NCI-H748 (cell line): ENCODE measurements at regions not wholly inside any gene's neighbourhood (a gene's known extent, or its start where the extent isn't known, plus 50 kb on each side); places are given as distances from the start of the nearest gene placed in this dataset.

Experiments used
- DNase-seq: peaks from one replicate; lab custom pipeline; 2025; ENCODE audit not compliant: unreplicated experiment; lab: John Stamatoyannopoulos, UW

DNA sequence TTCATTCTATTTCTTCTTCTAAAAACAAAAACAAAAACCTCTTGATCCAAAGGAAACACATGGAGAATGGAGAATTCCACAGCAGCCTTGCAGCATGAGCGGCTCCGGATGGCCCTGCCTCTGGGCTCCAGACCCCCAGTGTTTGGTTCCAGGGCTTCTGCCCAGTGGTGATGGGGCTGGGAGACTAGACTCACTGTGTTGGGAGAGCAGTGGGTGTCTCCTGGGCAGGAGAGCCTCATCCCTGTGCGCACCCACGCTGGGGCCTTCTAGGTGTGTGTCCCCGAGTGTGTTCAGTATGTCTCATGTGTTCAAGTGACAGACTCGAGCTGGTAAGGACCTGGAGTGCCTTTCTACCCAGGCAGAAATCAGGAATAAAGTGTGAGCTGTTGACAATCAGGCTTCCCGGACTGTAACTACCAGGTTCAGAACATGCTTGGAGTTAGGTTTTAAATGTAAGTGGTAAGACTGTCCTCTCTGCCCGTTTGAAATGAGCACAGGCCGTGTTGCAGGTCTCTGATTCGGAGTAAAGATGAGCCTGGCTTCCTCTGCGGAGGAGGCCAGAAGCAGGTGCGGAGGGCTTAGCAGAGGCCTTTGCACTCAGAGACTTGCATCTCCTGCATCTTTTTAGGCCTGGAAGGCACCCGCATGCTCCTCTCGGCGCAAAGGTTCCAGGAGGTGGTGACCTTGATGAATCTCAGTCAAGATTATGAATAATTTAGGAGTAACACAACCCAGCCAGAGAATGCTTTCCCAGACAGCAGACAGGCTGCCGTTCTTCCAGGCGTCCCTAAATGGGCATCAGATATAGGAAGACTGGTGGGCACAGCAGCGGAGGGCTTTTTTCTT is 253.6 kb downstream of the CDH26 start:
- DNase-seq, result no peak

DNA sequence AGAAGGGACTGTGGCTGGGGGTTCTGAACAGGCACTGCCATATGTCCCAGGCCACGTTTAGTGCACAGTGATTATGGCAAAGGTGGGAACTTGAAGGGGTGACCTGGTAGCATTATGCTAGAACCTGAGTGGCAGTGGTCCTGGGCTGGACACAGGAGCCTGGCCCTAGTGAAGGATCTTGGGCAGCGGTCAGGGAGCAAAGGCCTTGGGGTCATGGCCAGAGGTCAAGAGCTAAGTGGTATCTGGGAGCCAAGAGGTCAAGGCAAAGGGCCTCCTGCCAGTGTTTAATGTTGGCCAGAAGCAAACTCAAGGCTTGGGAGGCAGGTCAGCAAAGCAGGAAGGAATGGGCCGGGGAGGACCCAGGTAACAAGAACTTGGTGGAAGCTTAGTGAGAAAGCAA is 254.5 kb downstream of the CDH26 start:
- no peak for DNase-seq

DNA sequence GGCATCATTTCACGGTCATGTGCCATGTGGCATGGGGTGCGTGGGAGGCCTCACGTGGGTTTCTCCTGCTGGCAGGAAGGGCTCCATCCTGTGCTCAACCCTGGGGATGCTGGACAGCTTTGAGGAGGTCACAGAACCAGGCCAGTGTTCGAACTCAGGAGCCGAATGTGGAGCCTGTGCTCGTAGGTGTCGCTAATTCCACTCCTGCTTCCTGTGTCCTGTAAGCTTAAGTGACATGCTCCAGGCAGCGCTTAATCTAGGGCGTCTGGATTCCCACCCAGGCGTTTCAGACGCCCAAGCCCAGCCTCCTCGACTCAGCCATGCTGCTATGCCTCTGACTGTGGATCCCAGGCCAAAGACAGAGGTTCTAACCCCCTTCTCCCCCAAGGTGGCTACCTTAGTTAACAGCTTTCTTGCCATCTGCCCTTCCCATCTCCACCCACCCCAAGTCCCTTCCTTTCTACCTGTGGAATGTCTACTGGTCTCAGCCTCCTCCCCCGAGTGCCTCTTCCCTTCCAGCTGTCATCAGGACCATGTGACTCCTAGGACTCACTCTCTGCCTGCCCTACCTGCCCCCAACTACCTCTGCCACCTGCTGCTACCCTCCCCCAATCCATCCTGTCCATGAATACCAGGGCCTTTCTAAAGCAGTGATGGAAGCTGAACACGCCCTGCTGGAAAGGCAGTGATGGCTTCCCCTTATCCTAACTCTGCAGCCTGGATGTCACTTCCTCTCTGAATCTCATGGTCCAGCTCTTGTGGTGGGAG is 255.1 kb downstream of the CDH26 start:
- DNase-seq, result no peak

DNA sequence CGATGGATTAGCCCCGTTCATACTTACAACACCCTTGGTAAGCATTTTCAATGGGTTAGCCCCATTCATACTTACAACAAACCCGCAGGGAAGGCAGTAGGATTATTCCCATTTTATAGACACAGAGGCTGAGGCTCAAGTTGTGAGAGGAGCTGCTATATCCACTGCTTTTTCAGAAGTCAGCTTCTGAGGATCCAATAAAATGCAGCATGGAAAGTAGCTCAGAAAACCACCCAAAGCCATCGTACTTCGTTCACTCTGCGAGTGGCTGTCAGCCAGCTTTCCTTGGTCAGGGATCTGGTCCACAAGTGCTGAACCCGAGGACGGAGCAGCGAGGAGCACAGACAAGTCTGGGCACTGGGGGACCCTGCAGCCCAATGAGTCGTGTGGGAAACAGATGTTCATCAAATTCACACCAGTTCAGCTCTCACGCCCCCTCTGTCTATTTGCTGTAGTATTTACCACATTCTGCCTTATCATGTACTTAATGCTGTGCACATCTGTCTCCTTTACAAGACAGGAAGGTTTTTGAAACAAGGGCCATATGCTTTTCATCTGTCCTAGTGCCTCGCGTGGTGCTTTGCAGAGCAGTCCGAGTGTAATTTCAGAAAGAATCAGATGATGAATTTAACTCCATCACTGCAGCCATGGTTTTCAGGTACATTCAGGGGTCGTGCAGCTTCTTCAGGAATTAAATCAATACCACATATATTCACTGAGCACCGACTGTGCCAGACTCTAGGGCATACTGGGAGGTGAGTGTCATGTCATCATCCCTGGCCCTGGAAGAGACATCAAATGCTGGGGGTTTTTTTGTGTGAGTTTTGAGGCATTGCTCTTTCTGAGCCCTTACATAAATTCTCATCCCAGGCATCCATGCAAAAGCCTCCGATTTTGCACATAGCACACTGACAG is 256.9 kb downstream of the CDH26 start:
- DNase-seq, result no peak

DNA sequence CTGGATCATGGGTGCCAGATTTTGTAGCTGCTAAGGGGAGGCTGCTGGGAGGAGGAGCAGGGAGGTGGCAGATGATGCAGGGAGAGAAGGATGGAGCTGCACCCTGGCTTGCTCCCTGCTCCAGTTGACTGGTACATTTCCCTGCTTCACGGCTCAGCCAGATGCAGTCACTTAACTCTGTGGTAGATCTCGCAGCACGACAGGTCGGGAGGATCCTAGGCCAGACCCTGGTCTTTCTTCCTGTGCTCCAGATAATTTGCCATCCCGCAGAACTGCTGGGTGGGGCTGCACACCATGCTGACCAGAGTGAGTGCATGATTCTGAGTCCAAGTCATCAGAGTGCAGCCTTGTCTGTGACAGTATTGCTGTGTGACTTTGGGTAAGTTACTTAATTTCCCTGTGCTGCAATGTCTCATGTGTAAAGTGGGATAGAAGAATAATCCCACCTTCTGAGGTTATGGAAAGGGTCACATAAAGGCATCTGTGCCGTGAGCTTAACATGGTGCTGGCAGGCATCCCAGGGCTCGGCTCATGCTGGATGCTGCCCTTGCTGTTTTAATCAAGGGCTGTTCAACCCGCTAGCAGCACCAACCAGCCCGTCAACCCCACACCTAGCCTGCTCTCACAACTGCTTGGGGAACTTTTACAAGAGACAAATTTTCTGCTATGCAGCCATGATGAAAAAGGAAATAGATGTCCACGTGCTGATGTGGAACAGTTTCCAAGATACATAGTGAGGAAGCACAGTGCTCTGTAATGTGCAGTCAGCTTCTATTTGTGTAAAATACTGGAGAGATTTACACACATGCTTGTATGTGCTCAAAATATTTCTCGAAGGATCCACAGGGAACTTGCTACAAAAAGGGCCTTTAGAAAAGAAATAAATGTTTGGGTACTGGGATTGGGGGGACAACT is 257.9 kb downstream of the CDH26 start:
- no peak for DNase-seq

DNA sequence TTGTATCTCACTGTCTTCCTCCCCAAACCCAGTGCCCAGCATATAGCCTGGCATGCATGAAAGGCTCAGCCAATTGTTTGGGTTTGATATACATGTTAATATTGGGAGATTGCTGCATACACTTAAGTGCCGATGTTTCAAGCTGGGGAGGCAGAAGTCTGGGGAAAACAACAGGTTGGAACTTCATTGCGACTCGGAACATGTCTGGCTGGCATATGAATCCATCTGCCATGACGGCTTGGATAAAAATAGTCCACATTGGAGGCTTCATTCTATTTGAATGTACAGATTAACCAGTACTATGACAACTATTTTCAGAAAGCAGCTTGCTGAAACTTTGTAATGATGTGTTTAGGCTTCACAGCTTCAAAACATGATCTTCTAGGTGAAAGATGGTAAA is 261.0 kb downstream of the CDH26 start:
- DNase-seq, result no peak

DNA sequence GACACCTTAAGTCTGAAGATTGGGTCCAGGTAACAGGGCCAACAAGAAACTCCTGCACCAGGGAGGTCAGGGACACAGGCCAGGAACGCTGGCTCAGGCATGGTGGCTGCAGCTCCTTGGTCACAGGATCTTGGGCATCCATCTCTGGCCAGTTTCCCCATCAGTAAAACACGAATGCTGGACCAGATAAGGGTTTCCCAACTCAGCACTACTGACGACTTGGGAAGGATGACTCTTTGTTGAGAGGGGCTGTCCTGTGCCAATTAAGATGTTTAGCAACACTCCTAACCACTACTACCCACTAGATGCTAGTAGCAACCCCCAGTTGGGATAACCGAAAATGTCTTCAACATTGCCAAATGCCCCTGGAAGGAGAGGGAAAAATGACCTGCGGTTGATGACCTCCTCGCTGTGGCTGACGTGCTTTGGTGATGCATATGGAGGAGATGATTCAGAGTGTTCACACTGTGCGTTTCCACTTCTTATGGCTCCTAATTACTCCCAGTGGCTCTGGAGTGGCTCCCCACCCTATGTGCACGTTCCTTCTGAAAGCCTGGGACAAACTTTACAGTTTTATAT is 261.9 kb downstream of the CDH26 start:
- no peak for DNase-seq

DNA sequence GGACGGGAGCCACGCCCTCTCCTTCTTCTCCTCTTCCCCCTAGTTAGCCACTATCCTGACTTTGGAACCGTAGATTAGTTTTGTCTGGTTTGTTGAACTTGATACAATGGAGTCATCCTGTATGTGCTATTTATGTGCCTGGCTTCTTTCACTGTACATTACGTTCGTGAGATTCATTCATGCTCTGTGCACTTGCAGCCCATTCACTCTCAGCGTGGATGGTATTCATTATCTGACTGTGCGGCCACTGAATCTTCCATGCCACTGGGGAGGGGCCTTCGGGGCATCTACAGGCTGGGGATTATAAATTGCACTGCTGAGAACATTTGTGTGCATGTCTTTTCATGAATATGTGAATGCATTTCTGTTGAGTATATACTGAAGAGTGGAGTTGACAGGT is 262.5 kb downstream of the CDH26 start:
- no peak for DNase-seq

DNA sequence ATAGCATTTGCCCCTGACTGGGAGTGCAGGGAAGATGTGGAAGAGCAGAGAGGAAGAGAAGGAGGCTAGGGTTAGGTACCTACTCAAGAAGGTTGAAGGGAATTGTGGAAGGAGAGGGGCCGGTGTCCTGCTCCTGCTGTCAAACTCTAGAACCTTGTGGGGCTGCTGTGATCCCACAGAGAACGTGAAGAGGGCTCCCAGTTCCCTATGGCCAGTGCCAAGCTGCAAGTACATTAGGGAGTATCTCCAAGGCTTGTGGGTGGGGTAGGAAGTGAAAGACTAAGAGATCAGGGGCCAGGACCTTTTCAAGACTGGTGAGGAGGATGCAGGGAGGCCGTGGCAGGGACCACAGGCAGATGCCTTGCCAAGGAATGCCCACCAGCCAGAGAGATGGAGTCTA is 263.4 kb downstream of the CDH26 start:
- no peak for DNase-seq

DNA sequence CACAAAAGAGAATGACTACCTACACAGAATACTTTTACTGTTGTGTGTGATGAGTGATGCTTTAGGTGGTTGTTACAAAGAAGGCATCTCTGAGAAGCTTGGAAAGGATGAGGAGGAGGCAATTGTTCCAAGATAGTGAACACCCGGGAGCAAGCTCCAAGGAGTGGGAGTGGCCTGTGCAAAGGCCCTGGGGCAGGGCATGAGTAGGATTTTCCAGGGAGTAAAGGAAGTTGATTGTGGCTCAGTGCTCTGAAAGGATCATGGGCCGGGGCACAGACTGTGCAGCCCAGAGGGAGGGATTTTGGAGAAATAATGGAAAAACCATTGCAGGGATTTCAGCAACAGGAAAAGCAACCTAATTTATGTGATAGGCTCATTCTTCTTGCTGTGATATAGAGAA is 264.3 kb downstream of the CDH26 start:
- no peak for DNase-seq

DNA sequence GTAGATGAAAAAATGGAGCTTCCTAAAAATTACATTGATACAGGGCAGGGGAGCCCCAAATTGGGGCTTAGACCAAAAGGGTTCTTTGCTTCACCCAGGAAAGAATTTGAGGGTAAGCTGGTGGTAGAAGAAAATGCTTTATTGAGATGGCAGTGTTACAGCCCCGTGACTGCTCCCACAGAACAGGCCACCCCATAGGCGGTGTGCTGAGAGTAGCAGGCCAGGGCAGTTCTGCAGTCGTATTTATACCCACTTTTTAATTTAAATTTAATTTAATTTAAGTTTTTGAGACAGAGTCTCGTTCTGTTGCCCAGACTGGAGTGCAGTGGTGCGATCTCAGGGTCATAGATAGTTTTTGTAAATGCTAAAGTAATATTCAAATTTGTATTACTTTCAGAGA is 265.0 kb downstream of the CDH26 start:
- no peak for DNase-seq

DNA sequence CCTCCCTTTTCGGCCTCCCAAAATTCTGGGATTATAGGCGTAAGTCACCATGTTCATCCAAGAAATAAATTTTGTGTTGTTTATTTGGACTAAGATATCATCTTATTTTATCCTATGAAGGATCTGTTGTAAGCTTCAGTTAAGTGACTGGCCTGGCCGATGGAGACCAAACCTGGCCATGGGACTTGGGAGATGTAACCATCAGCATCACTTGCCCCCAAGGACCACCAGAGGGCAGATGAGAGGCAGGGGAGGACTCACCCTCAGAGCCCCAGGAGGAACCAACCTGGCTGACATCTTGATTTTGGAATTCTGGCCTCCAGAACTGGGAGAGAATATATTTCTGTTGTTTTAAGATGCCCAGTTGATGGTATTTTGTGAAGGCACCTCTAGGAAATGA is 266.7 kb downstream of the CDH26 start:
- no peak for DNase-seq

DNA sequence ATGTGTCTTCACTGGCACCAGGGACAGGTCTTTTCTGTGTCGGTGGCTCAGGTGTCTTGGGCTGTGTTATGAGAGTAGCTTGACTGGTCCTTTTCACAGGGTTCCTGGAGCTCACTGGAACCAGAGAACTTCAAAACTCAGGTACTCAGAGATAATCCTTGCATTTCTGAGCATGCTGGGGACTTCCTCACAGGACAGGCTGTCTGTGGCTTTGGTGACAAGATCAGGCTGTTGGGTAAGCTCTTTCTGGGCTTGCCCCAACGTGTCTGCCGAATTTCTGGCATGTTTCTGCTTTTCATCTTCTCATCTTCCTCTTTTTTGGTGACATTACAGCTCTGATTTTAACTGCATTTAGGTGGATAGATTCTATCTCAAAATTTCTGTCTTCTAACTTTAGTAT is 270.0 kb downstream of the CDH26 start:
- no peak for DNase-seq

DNA sequence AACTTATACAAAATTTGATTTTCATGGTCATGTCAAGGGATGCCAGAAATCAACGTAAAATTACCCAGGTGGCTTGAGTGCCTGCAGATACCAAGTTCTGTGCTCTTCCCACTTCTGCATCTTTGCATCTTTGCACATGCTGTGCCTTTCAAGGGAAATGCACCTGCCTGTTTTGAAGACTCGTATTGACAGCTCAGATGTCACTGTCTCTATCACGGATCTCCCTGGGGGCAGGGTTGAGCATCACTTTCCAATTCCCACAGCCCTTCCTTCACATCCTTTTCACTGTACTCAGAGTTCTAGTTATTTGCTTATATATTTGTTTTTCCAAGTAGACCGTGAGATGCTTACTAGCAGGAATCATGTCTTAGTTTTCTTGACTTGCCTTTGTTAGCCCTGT is 274.2 kb downstream of the CDH26 start:
- peak; percentile 27 for DNase-seq

DNA sequence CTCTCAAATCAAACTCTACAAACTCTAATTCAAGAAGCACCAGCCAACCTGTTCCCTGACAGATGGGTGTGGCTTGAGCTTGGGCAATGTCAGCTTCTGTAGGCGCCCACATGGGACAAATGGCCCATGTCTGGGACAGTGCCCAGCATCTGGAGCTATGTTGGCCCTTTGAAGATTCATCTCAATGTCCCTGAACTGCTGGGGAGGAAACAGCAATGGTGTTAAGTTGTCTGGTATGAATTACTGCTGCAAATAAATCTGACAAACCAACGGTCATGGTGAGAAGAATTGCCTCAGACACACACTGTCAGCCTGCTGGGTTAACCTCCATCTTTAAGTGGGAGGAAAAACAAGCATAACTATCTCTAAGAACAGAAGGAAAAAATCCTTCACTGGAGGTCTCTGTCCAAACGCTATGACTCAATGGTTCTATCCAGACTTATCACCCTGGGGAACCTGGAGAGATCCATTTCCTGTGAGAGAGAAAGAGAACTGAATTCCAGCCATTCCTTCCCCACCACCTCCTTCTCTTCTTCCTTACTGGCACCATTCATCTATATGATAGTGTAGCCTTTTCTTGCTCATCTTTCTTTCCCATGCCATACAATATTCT is 274.9 kb downstream of the CDH26 start:
- no peak for DNase-seq

DNA sequence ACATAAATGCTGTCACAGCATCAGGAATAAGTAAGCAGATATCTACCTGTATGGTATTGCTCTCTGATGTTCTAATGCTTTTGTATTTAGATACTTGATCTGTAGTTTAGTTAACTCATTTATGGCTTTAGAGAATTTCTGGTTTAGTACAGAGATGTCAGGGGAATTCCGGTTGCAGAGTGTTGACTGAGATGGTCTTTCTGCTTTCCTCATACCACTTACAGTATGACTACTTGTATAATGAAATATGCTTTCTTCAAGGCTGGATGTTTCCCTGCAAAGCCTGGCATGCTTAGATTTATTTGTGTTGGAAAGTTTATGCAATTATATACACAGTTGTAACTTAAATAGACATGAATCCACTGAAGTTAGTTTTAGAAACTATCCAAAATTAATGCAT is 278.4 kb downstream of the CDH26 start:
- no peak for DNase-seq

DNA sequence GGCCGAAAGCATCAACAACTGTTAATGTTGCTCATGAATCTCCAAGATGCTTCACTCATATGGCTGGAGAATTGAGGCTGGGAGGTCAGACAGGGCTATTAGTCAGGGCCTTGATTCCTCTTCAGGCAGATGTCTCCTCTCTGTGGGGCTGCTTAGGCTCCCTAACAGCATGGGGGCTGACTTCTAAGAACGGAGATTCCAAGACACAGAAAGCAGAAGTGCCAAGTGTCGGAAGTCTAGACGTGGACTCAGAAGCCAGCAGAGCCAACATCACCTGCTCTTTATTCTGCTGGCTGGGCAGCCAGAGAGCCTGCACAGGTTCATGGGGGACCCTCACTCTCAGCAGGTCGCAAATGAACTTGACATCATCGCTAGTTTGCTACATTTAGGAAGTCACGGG is 279.8 kb downstream of the CDH26 start:
- DNase-seq, result no peak

DNA sequence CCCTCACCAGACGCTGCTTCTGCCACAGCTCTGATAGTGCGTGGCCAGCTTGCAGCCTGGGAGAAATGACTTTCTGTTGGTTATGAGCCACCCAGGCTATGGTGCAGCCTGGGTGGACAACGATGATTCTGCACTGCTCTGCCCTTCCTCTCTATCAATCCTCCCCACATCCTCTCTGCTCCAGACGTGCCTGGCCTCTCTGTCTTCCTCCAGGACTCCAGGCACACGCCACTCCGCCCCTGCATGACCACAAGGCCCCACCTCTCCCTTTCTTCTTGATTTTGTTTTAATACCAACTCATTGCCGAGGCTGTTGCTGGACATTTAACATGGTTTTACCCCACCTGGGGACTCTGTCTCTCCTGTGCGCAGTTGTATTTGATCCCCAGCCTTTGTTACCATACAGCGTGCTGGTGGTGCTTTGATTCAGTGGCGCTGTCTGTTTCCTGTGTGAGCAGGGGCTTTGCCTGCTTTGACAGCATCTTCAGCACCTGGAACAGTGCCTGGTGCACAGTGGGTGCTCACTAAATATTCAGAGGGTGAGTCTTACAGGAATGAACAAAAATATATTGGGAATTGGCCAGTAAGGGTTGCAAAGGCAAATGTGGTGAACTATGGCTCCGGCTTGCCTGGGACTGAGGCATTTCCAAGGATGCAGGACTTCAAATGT is 280.9 kb downstream of the CDH26 start:
- no peak for DNase-seq

DNA sequence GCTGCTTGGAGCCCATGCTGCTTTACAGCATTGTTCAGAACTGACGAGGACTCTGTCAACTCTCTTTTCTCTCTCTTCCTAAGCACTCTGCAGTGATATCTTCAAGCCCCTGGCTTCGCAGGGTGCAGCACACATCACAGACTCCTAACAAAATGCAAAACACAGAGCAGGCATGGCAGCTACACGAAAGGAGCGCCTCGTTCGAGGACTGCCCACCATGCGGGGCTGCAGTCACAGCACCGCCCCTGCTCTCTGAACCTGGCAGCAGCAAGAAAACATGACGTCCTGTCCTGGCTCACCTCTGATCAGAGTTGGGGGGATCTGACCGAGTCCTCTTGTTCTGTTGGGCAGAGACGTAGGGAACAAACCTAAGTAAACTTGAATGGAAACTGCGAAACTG is 281.7 kb downstream of the CDH26 start:
- DNase-seq, result no peak
